CD14-positive monocyte (primary cell): ENCODE measurements at regions not wholly inside any gene's neighbourhood (a gene's known extent, or its start where the extent isn't known, plus 50 kb on each side); places are given as distances from the start of the nearest gene placed in this dataset.

Experiments used
- DNase-seq, 3 donors: peaks; one replicate each; pipeline ENCODE4 v3.0.0-alpha.2; 2011 to 2022
- H2AFZ ChIP-seq: 2 replicates; pipeline ENCODE4 v1.6.0; 2012; ENCODE audit warnings: mild to moderate bottlenecking, low read depth, low read length, inconsistent platforms; ENCODE audit not compliant: insufficient read depth, poor library complexity, severe bottlenecking
- H3K27ac ChIP-seq, 2 donors: 1 replicate in 1 of 2; 2 replicates in 1 of 2; pipeline ENCODE4 v1.5.1; 2012 to 2013; ENCODE audit warnings: low read length in 2 of 2, control low read depth in 1 of 2, inconsistent platforms in 1 of 2, low read depth in 1 of 2, mild to moderate bottlenecking in 1 of 2
- H3K27me3 ChIP-seq, 2 donors: one replicate each; pipeline versions ENCODE4 v1.6.0 to v1.6.1; 2011 to 2013; ENCODE audit warnings: low read length in 2 of 2; ENCODE audit not compliant: control insufficient read depth in 2 of 2, insufficient read depth in 2 of 2
- H3K36me3 ChIP-seq, 2 donors: replicated peaks in 1 of 2; 1 replicate in 1 of 2; 2 replicates in 1 of 2; pipeline versions ENCODE4 v1.5.1 to v1.6.1; 2012 to 2013; ENCODE audit warnings: low read length in 2 of 2, control low read depth in 1 of 2, inconsistent platforms in 1 of 2, mild to moderate bottlenecking in 1 of 2; ENCODE audit not compliant: insufficient read depth in 2 of 2, control insufficient read depth in 1 of 2
- H3K4me1 ChIP-seq, 2 donors: 1 replicate in 1 of 2; 2 replicates in 1 of 2; pipeline versions ENCODE4 v1.5.1 to v1.6.1; 2012 to 2013; ENCODE audit warnings: low read length in 2 of 2, control low read depth in 1 of 2, inconsistent platforms in 1 of 2, mild to moderate bottlenecking in 1 of 2, moderate library complexity in 1 of 2; ENCODE audit not compliant: insufficient read depth in 2 of 2, control insufficient read depth in 1 of 2
- H3K4me2 ChIP-seq: replicated peaks from 2 replicates; pipeline ENCODE3; 2012; ENCODE audit warnings: low read length, moderate library complexity, mild to moderate bottlenecking; ENCODE audit not compliant: poor library complexity, severe bottlenecking; ENCODE audit errors: extremely low read depth
- H3K4me3 ChIP-seq, 3 experiments: fragments of 200-600 bp in 1 of 3; sonication (generic) in 1 of 3; replicated peaks in 1 of 3; 1 replicate in 2 of 3; 2 replicates in 1 of 3; pipeline ENCODE4 v1.5.1; 2011 to 2013; ENCODE audit warnings: low read length in 3 of 3, mild to moderate bottlenecking in 3 of 3, control low read depth in 2 of 3, low read depth in 2 of 3, inconsistent platforms in 1 of 3, moderate library complexity in 1 of 3
- H3K79me2 ChIP-seq: 2 replicates; pipeline ENCODE4 v1.6.0; 2012; ENCODE audit warnings: mild to moderate bottlenecking, control low read depth, inconsistent platforms, low read length, moderate library complexity; ENCODE audit not compliant: insufficient read depth
- H3K9ac ChIP-seq: 2 replicates; pipeline ENCODE4 v1.6.0; 2017; ENCODE audit warnings: low read length, mild to moderate bottlenecking; ENCODE audit not compliant: insufficient read depth, poor library complexity, severe bottlenecking
- H3K9me3 ChIP-seq, 2 donors: replicated peaks in 1 of 2; 1 replicate in 1 of 2; 2 replicates in 1 of 2; pipeline versions ENCODE4 v1.5.1 to v1.6.1; 2012 to 2013; ENCODE audit warnings: low read length in 2 of 2, control low read depth in 1 of 2; ENCODE audit not compliant: control insufficient read depth in 1 of 2, insufficient read depth in 1 of 2
- H4K20me1 ChIP-seq: 2 replicates; pipeline ENCODE4 v1.6.0; 2012; ENCODE audit warnings: mild to moderate bottlenecking, low read length, control low read depth, moderate library complexity; ENCODE audit not compliant: insufficient read depth
- H3K27ac Mint-ChIP-seq, 7 donors: one replicate each; pipeline ENCODE4 v1.8.0; 2020; ENCODE audit warnings: mild to moderate bottlenecking in 7 of 7, mixed read lengths in 7 of 7, moderate library complexity in 6 of 7, inconsistent platforms in 2 of 7
- H3K27me3 Mint-ChIP-seq, 3 donors: one replicate each; pipeline ENCODE4 v1.8.0; 2021 to 2022; ENCODE audit warnings: low read depth in 3 of 3, mild to moderate bottlenecking in 3 of 3, mixed read lengths in 3 of 3, moderate library complexity in 3 of 3, inconsistent platforms in 1 of 3
- H3K36me3 Mint-ChIP-seq, 2 donors: one replicate each; pipeline ENCODE4 v1.8.0; 2020; ENCODE audit warnings: mixed read lengths in 2 of 2, inconsistent platforms in 1 of 2, mild to moderate bottlenecking in 1 of 2
- H3K4me1 Mint-ChIP-seq: one replicate; pipeline ENCODE4 v1.8.0; 2020; ENCODE audit warnings: mild to moderate bottlenecking, mixed read lengths
- H3K4me3 Mint-ChIP-seq, 2 donors: one replicate each; pipeline ENCODE4 v1.8.0; 2020; ENCODE audit warnings: mild to moderate bottlenecking in 2 of 2, mixed read lengths in 2 of 2, moderate library complexity in 1 of 2
- H3K9me3 Mint-ChIP-seq, 7 donors: one replicate each; pipeline ENCODE4 v1.8.0; 2020 to 2022; ENCODE audit warnings: mixed read lengths in 7 of 7, mild to moderate bottlenecking in 6 of 7, moderate library complexity in 6 of 7, inconsistent platforms in 2 of 7
- WGBS: methylation state at CpG from one replicate; pipeline ENCODE4 v1.1.5; 2013; ENCODE audit warnings: missing lambda C conversion rate; ENCODE audit not compliant: insufficient coverage; 5-methylcytosine and 5-hydroxymethylcytosine counted together
- intact Hi-C, 2 donors: fragments of 100-400 bp; cut with micrococcal nuclease; formaldehyde crosslinking; loops; one replicate each; pipeline versions ENCODE4 v1.15.0 to v1.15.1; 2023
- TF ChIP-seq, protein P1 (sequence below): fragments of 200-600 bp; IDR thresholded peaks from one replicate; pipeline ENCODE4 v1.8.0; 2022; ENCODE audit warnings: antibody characterized with exemption, mild to moderate bottlenecking

- peaks cover 0 to 2% (median 1%) of the 10 kb centered on the region in 7 donors for H3K9me3 Mint-ChIP-seq
- no peak for DNase-seq
- TF ChIP-seq, protein P1, sequence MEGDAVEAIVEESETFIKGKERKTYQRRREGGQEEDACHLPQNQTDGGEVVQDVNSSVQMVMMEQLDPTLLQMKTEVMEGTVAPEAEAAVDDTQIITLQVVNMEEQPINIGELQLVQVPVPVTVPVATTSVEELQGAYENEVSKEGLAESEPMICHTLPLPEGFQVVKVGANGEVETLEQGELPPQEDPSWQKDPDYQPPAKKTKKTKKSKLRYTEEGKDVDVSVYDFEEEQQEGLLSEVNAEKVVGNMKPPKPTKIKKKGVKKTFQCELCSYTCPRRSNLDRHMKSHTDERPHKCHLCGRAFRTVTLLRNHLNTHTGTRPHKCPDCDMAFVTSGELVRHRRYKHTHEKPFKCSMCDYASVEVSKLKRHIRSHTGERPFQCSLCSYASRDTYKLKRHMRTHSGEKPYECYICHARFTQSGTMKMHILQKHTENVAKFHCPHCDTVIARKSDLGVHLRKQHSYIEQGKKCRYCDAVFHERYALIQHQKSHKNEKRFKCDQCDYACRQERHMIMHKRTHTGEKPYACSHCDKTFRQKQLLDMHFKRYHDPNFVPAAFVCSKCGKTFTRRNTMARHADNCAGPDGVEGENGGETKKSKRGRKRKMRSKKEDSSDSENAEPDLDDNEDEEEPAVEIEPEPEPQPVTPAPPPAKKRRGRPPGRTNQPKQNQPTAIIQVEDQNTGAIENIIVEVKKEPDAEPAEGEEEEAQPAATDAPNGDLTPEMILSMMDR: no peak
- H3K27me3 Mint-ChIP-seq: peaks cover 0 to 4% (median 0%) of the 10 kb centered on the region in 3 donors
- Histone ChIP-seq H3K27ac (no peak overlapping the region), H3K9ac (no peak overlapping the region), H3K4me3 (no peak overlapping the region), H3K79me2 (no peaks in the 10 kb centered on the region), H4K20me1 (no peaks in the 10 kb centered on the region), H3K27me3 (no peaks in the 10 kb centered on the region), H3K36me3 (no peaks in the 10 kb centered on the region), H3K4me1 (no peaks in the 10 kb centered on the region), H2AFZ (no peak overlapping the region), H3K4me2 (no peak overlapping the region), H3K9me3 (no peaks in the 10 kb centered on the region)
- H3K4me1 Mint-ChIP-seq: no peaks in the 10 kb centered on the region
- no peak overlapping the region for H3K27ac Mint-ChIP-seq
- H3K4me3 Mint-ChIP-seq: no peak overlapping the region
- WGBS: no CpG with 5 or more reads among the region's 2 CpGs
- no peaks in the 10 kb centered on the region for H3K36me3 Mint-ChIP-seq
- intact Hi-C loops: no loop called here
Observed at GRCh38 chr14:28678887-28679286, 87.7 kb upstream of the FOXG1 start.

DNA sequence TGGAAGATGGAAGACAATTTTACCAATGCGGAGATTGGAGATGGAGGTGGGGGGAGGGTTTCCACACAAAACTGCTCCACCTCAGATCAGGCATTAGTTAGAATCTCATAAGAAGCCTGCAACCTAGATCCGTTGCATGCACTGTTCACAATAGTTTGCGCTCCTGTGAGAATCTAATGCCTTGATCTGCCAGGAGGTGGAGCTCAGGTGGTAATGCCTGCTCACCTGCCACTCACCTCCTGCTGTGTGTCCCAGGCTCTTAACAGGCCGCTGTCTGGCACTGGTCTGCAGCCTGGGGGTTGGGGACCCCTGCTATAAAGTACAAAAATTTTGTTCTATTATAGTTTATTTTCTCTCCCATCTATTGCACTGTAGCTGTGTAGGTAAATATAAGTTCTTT lies 84.9 kb upstream of the FOXG1 start:
- Histone ChIP-seq H3K27me3 (no peaks in the 10 kb centered on the region), H2AFZ (no peak overlapping the region), H3K9me3 (no peaks in the 10 kb centered on the region), H3K36me3 (no peaks in the 10 kb centered on the region), H3K27ac (no peak overlapping the region), H3K4me2 (no peak overlapping the region), H3K4me3 (no peak overlapping the region), H3K79me2 (no peaks in the 10 kb centered on the region), H3K9ac (no peak overlapping the region), H4K20me1 (no peaks in the 10 kb centered on the region), H3K4me1 (no peaks in the 10 kb centered on the region)
- H3K4me3 Mint-ChIP-seq: no peak overlapping the region
- WGBS: 67% methylated on average over 2 of the region's 4 CpGs
- TF ChIP-seq, protein P1: no peak
- peaks cover 0 to 6% (median 1%) of the 10 kb centered on the region in 3 donors for H3K27me3 Mint-ChIP-seq
- DNase-seq: no peak
- no peaks in the 10 kb centered on the region for H3K4me1 Mint-ChIP-seq
- H3K36me3 Mint-ChIP-seq: no peaks in the 10 kb centered on the region
- H3K27ac Mint-ChIP-seq: no peak overlapping the region
- peaks cover 0 to 4% (median 0%) of the 10 kb centered on the region in 7 donors for H3K9me3 Mint-ChIP-seq
- intact Hi-C loops: no loop called here
